ENCODE measurements at regions not wholly inside any gene's neighbourhood (a gene's known extent, or its start where the extent isn't known, plus 50 kb on each side); places are given as distances from the start of the nearest gene placed in this dataset.

DNA sequence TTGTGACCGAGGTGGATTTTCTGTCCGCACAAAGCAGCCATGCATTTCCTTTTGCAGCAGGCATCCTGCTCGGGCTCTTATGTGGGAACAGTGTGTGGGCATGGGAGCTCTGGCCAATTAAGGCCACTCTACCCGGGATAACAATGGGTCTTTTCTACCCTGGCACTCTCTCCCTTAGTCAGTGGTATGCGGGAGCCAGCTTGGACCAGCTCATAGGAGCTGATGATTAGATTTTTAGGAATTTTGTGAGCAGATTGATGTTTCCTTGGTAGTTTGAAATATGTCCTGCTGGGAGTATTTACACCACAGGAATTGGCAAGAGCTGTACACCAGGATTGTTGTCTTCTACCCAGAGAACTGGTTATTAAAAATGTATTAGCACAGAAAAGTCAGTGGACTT, 89.3 kb downstream of the SPP2 start (continued):
- TF ChIP-seq, protein P1, sequence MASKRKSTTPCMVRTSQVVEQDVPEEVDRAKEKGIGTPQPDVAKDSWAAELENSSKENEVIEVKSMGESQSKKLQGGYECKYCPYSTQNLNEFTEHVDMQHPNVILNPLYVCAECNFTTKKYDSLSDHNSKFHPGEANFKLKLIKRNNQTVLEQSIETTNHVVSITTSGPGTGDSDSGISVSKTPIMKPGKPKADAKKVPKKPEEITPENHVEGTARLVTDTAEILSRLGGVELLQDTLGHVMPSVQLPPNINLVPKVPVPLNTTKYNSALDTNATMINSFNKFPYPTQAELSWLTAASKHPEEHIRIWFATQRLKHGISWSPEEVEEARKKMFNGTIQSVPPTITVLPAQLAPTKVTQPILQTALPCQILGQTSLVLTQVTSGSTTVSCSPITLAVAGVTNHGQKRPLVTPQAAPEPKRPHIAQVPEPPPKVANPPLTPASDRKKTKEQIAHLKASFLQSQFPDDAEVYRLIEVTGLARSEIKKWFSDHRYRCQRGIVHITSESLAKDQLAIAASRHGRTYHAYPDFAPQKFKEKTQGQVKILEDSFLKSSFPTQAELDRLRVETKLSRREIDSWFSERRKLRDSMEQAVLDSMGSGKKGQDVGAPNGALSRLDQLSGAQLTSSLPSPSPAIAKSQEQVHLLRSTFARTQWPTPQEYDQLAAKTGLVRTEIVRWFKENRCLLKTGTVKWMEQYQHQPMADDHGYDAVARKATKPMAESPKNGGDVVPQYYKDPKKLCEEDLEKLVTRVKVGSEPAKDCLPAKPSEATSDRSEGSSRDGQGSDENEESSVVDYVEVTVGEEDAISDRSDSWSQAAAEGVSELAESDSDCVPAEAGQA (IDR thresholded peaks at IDR 0.05; ENCODE audit: low read depth): no peak
- TF ChIP-seq, protein P1 (CRISPR knock-in tag; IDR thresholded peaks at IDR 0.05; ENCODE audit: borderline replicate concordance): no peak
- TF ChIP-seq NFE2L2 (IDR thresholded peaks at IDR 0.05; ENCODE audit: low read length) (no peak), TAF1 (CRISPR knock-in tag; IDR thresholded peaks at IDR 0.05) (no peak), KMT2A (CRISPR knock-in tag; IDR thresholded peaks at IDR 0.05) (no peak), HES4 (CRISPR knock-in tag; IDR thresholded peaks at IDR 0.05; ENCODE audit: borderline replicate concordance) (no peak)
- TF ChIP-seq, protein P2, sequence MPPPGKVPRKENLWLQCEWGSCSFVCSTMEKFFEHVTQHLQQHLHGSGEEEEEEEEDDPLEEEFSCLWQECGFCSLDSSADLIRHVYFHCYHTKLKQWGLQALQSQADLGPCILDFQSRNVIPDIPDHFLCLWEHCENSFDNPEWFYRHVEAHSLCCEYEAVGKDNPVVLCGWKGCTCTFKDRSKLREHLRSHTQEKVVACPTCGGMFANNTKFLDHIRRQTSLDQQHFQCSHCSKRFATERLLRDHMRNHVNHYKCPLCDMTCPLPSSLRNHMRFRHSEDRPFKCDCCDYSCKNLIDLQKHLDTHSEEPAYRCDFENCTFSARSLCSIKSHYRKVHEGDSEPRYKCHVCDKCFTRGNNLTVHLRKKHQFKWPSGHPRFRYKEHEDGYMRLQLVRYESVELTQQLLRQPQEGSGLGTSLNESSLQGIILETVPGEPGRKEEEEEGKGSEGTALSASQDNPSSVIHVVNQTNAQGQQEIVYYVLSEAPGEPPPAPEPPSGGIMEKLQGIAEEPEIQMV (CRISPR knock-in tag; IDR thresholded peaks at IDR 0.05; ENCODE audit: low read depth): no peak

All from HepG2 (cell line).